Adrenal gland (tissue), 9 donors: ENCODE measurements at regions not wholly inside any gene's neighbourhood (a gene's known extent, or its start where the extent isn't known, plus 50 kb on each side); places are given as distances from the start of the nearest gene placed in this dataset.

Experiments
- DNase-seq, 7 donors: peaks; one replicate each; pipeline ENCODE4 v3.0.0-alpha.2; 2019 to 2020
- H3K27ac ChIP-seq, 5 donors: fragments of 200-600 bp; sonication (generic) in 4 of 5; 1 replicate in 3 of 5; 2 replicates in 2 of 5; pipeline versions ENCODE4 v1.5.1 to v1.8.0; 2016 to 2020; ENCODE audit warnings: mild to moderate bottlenecking in 1 of 5
- H3K27me3 ChIP-seq: fragments of 200-600 bp; 2 replicates; pipeline ENCODE4 v1.8.0; 2021
- H3K36me3 ChIP-seq, 2 donors: fragments of 200-600 bp; replicated peaks in 1 of 2; 1 replicate in 1 of 2; 2 replicates in 1 of 2; pipeline versions ENCODE4 v1.5.1 to v1.8.0; 2018 to 2022
- H3K4me1 ChIP-seq, 2 donors: fragments of 200-600 bp; replicated peaks in 1 of 2; 1 replicate in 1 of 2; 2 replicates in 1 of 2; pipeline versions ENCODE4 v1.5.1 to v1.8.0; 2018 to 2021
- H3K4me3 ChIP-seq, 4 donors: fragments of 200-600 bp; sonication (generic) in 3 of 4; one replicate each; pipeline ENCODE4 v1.5.1; 2016 to 2018
- H3K9me3 ChIP-seq, 3 donors: fragments of 200-600 bp; sonication (generic) in 1 of 3; replicated peaks in 1 of 3; 1 replicate in 2 of 3; 2 replicates in 1 of 3; pipeline versions ENCODE4 v1.5.1 to v1.8.0; 2016 to 2021
- CTCF ChIP-seq, 6 experiments: fragments of 450-650 bp in 4 of 6; fragments of 200-600 bp in 2 of 6; sonication (generic) in 1 of 6; IDR thresholded peaks; 1 replicate in 5 of 6; 2 replicates in 1 of 6; pipeline versions ENCODE4 v1.5.1 to v1.8.0; 2016 to 2021; ENCODE audit warnings: antibody characterized with exemption in 6 of 6, mild to moderate bottlenecking in 2 of 6, moderate library complexity in 1 of 6
- POLR2A ChIP-seq, 2 donors: fragments of 450-650 bp; IDR thresholded peaks; one replicate each; pipeline ENCODE4 v1.6.1; 2017; ENCODE audit warnings: antibody characterized with exemption in 2 of 2, mild to moderate bottlenecking in 2 of 2, moderate library complexity in 1 of 2
- WGBS, 4 donors: extraction: QIAGEN DNeasy Blood & Tissue Kit in 2 of 4; methylation state at CpG; one replicate each; pipeline versions ENCODE4 v1.1.5 to v1.1.7; 2013 to 2017; 5-methylcytosine and 5-hydroxymethylcytosine counted together
- intact Hi-C, 2 donors: fragments of 100-400 bp; cut with DNase I; formaldehyde crosslinking; loops; one replicate each; pipeline versions ENCODE4 v1.14.1 to v1.15.0; 2022 to 2023
- donor health status: healthy with polysubstance abuse.
- donor health status: Bipolar disorder and iron deficiency.
- donor health status: DM: yes; HTN: yes; CAD: no.
- donor health status: DM: no; HTN: no; CAD: no.
- donor health status: DM: no; HTN: no; CAD: no.

GRCh38 chr9:106286249-106286648 is 576.7 kb upstream of the ZNF462 start:
- DNase-seq, result peak in 5 of 7 donors; percentile 12 to 36 (median 24)
- Histone ChIP-seq H3K9me3 (peaks cover 0 to 5% (median 0%) of the 10 kb centered on the region in 3 donors), H3K27ac (no peak overlapping the region), H3K27me3 (no peaks in the 10 kb centered on the region), H3K36me3 (no peaks in the 10 kb centered on the region), H3K4me1 (peaks cover 4 to 15% of the 10 kb centered on the region in 2 donors), H3K4me3 (no peak overlapping the region)
- TF ChIP-seq POLR2A (IDR thresholded peaks at IDR 0.05) (no peak), CTCF (IDR thresholded peaks at IDR 0.05) (peak in 3 of 6 experiments; percentile 26 to 36 (median 27))
- intact Hi-C loops, result no loop called here

GRCh38 chr9:106287091-106287631 is 575.8 kb upstream of the ZNF462 start:
- Histone ChIP-seq H3K27me3 (no peaks in the 10 kb centered on the region), H3K27ac (peak overlapping the region in 4 of 5 donors; percentile 47 to 80 (median 70)), H3K4me3 (peak overlapping the region in 1 of 4 donors; percentile 52), H3K36me3 (no peaks in the 10 kb centered on the region), H3K9me3 (peaks cover 0 to 4% (median 0%) of the 10 kb centered on the region in 3 donors), H3K4me1 (peaks cover 4 to 15% of the 10 kb centered on the region in 2 donors)
- peak; percentile 31 to 80 (median 77) for DNase-seq
- WGBS, 4 donors, result 21 to 24% (median 23%) methylated on average over 10 of the region's 10 CpGs
- intact Hi-C loops, result no loop called here
- TF ChIP-seq CTCF (IDR thresholded peaks at IDR 0.05) (no peak), POLR2A (IDR thresholded peaks at IDR 0.05) (no peak)

GRCh38 chr9:106287731-106288130 is 575.2 kb upstream of the ZNF462 start:
- 44 to 60% (median 46%) methylated on average over 9 of the region's 9 CpGs for WGBS, 4 donors
- TF ChIP-seq POLR2A (IDR thresholded peaks at IDR 0.05), result no peak
- TF ChIP-seq CTCF (IDR thresholded peaks at IDR 0.05), result no peak
- H3K9me3 ChIP-seq, result no peaks in the 10 kb centered on the region
- peak overlapping the region in 1 of 4 donors; percentile 52 for H3K4me3 ChIP-seq
- H3K36me3 ChIP-seq, result no peaks in the 10 kb centered on the region
- H3K4me1 ChIP-seq, result peaks cover 4 to 15% of the 10 kb centered on the region in 2 donors
- H3K27ac ChIP-seq, result peak overlapping the region in 3 of 5 donors; percentile 66 to 80 (median 73)
- peak in 3 of 7 donors; percentile 13 to 27 (median 19) for DNase-seq
- intact Hi-C loops, result no loop called here
- H3K27me3 ChIP-seq, result no peaks in the 10 kb centered on the region

- Histone ChIP-seq H3K27me3 (no peaks in the 10 kb centered on the region), H3K9me3 (no peaks in the 10 kb centered on the region), H3K4me3 (no peak overlapping the region), H3K36me3 (no peaks in the 10 kb centered on the region), H3K4me1 (peaks cover 4 to 15% of the 10 kb centered on the region in 2 donors), H3K27ac (no peak overlapping the region)
- TF ChIP-seq CTCF (IDR thresholded peaks at IDR 0.05), result no peak
- no peak for TF ChIP-seq POLR2A (IDR thresholded peaks at IDR 0.05)
- intact Hi-C loops, result no loop called here
- WGBS, 4 donors, result 77 to 82% (median 79%) methylated on average over 8 of the region's 8 CpGs
- DNase-seq, result no peak
Measured at GRCh38 chr9:106288689-106289088, 574.3 kb upstream of the ZNF462 start.
